GM19372 (cell line): ENCODE measurements at regions not wholly inside any gene's neighbourhood (a gene's known extent, or its start where the extent isn't known, plus 50 kb on each side); places are given as distances from the start of the nearest gene placed in this dataset.

Experiments used
- ATAC-seq: cut with Tn5 transposase; IDR thresholded peaks from one replicate; pipeline ENCODE4 v1.9.1; 2021; ENCODE audit warnings: mild to moderate bottlenecking, low read depth, moderate library complexity; ENCODE audit not compliant: unreplicated experiment

DNA sequence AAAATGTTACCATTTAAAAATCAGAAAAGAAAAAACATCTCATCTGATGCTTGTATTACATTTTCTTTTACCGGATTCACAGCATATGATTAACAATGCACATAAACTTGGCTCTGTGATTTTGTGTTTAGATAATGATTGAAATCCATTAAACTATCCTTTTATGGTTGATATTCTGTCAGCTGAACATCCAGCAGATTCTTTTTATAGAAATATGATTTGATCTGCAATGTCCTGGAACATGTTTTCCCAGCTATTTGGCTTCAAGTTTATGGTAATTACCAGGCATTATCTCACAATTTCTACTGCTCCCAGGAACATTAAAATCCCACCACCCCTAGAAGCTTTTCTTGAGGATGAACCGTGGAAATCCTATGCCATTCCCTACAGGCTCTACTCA lies 205.7 kb upstream of the TET2 start:
- ATAC-seq, result no peak

DNA sequence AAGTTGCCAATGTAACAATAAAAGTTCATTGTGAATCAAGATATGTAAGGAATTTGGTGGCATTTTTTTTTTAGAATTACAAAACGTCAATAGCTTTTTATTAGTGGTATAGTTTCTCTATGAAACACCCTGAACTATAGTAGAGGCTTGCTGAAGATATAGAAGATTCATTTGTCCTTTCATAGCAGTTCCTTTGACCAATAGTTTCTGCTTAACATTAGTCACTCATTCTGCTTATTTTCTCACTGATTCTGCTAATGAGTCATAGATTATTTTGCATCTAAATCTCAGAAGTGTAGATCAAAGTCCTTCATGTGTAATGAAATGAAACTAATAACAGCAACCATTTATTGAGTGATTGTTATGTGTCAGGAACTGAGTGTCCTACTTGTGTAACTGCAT lies 205.0 kb upstream of the TET2 start:
- ATAC-seq, result no peak

DNA sequence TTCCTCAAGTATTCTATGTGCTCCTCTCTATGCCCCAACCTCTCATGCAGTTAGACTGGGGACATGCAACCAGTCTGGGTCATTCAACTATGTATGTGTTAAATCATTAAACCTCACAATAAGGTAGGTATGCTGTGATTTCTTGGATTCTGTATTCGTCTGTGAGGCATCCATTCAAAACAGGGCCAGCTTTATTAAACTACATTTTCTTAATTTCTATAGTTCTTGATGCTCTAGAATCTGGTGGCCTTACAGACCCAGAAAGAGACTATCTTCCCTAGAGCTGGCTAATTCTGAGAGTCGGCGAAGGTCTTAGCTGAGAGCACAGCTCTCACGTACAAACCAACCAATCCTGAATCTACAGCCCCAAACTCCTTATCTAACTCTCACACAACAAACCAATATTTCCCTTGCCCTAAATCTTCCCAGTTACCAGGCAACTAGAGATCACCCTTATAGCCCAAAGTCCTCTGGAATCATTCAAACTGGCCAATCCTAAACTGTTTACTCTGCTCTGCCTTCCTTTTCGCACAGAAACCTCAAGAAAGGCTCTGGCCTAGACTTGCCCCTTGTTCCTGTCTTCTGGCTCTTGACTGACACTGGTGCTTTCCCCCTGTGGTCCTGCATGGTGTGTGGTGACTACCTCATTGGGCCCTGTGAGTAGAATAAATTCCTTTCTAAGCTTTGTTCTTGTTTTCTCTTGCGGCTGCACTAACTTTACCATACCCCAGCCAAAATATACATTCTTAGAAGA lies 203.5 kb upstream of the TET2 start:
- peak; percentile 59 for ATAC-seq

DNA sequence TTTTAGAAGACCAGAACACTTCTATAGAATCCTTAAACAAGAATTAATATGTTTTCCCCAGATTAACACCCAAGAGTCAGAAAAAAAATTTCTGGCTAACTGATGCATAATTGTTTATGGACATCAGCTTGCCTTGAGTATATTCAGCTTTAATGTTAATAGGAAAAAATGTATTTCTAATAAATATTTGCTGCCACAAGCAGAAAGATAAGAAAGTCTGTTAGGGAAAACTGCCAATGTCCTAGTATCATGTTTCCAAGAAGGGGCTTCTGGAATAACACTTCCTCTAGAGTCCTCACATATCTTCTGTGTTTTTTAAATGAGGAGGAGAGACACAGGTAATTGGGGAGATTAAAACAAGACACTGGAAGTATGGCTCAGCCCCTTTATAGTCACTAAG lies 202.1 kb upstream of the TET2 start:
- ATAC-seq, result no peak

DNA sequence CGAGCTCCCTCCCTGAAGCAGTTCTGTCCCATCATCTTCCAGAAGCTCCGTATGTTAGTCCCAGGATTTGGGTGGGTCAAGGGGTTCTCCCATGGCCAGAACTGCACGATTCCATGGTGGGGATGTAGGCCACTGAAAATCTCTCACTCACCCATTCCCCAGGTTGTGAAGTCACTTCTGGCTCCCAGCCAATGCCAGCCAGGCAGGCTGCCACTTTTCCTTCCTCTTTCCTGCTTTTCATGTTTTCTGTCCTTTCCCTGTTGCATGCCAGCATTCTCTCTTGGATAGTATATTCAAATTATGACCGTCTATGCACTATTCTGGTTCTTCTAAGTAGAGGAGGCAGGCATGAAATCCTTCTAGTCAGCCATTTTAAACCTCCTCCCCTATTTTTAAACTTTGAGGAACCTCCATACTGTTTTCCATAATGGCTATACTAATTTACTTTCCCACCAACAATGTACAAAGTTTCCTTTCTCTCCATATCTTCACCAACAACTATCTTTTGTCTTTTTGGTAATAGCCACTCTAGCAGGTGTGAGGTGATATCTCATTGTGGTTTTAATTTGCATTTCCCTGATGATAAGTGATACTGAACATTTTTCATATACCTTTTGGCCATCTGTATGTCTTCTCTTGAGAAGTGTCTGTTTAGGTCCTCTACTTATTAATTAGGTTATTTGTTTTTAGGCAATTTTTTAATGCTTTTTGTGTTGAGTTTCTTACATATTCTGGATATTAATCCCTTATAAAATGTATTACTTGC lies 182.1 kb upstream of the TET2 start:
- ATAC-seq, result peak; percentile 36

DNA sequence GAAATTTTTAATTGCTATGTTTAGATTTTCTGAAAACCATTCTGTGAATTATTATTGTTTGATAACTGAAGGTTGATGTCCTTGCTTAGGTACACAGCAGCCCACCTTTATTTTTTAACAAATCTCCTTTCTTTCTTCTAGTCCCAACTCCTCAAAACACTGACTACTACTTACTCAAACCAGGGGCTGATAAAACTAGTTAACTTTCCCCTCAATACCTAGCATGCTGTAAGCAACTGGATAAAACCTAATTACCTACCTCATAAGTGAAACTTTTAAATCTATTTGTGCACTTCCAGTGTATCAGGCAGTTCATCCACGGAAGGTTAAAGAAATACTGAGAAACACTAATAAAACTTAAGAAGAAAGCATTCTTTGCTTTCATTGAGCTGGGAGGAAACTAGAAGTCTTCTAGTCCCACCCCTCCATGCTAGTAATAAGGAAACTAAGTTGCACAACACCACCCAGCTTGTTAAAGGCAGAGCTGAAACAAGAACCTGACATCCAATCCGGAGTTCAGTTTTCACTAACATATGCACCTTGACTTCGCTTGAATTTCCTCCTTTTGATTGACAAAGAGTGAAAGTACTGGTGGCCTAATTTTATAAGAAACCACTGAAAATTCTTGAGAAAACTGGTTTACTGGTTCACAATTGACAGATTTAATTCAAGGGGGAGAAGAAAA lies 180.2 kb upstream of the TET2 start:
- peak; percentile 97 for ATAC-seq

DNA sequence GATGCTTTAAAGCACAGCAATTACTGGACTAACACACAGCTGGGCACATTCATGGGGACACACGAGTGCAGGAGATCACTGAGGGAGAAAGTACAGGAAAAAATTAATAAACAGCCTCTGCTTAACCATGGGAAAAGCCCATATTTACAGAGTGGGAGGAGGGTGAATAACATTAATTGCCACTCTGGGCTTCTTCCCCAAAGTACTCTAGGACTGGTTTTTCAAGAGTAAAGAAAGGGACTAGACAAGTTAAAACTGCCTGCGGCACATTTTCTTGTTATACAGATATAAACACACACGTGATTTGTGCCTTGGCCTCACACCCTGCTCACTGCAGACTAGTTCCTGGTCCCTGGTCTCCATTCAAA lies 179.7 kb upstream of the TET2 start:
- ATAC-seq, result peak; percentile 15

DNA sequence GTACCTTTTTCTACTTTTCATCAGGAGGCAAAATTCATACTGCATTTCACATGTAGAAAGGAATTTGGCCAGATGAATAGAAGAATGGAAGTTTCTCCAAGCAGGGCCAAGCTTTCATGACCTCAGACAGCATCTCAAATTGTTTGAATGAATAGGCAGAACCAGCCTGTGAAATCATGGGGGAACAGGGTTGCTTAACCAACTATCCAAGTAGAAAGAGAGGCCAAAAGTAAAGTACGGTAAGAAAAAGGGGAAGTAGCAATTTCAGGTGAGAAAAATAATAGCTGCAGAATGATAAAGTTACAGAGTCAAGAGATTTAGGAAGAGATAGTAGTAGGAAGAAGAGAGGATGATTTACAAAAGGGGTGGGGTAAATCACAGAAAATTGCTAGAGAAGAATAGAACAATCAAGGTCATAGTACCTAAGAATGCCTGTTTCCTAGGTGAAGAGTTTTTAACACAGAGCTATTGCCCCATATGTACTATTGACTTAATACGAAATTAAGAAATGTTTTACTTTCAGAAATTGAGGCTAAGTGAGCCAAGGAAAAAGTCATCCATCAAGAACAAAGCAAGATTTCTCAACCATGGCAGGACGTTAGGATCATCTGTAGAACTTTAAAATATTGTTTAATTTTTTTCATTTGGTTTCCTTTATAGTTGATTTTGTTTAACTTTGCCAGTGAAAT lies 177.1 kb upstream of the TET2 start:
- ATAC-seq, result no peak

DNA sequence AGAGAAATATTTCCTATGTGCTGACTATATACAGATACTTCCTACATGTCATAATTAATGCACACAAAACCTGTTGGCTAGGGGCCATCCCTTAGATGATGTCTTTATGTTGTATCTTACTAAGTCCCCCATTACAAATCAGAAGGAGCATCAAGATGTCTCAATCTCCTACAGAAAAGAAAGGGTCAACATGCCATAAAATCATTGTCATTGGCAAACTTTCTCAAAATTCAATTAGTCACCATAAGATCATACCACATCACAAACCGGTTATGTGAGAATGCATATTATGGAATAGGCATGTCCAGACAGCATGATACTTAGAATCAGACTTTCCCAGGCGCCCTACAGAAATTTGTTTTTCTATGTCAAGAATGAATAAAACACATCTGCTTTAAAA lies 175.2 kb upstream of the TET2 start:
- ATAC-seq, result no peak

DNA sequence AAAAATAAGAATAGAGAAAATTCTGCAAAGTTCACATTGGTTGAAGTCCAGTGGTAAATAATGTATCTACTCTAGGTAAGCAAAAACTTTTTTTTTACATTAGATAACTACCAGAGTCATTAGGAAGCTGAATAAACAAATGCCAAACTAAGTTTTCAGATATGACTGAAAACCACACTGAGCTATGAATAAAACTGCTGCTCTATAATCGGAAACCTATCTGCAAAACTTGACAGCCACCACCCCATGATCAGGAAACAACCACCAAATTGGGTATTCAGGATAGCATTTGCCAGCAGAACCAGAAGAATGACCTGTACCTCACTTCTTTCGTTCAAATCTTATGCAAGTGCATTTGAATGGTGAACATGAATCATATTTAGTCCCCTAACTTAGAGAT lies 173.0 kb upstream of the TET2 start:
- no peak for ATAC-seq

DNA sequence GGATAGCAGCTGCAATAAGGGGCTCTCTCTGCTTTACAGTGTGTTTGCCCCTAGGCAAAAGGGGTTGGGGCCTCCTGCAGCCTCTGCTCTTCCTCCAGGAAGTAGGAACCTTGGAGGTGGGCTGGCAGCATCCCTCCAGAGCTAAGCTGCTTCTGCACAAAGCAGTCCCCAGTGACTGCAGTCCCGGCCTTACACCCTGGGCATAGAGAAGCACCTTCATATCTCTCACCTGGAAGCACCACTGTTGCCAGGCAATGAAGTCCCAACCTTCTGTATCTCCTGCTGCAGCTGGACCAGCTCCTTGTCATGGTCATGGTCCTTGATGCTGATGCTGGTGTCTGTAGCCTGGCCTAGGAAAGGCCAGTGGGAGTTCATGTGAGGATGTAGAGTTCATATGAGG lies 171.1 kb upstream of the TET2 start:
- no peak for ATAC-seq

DNA sequence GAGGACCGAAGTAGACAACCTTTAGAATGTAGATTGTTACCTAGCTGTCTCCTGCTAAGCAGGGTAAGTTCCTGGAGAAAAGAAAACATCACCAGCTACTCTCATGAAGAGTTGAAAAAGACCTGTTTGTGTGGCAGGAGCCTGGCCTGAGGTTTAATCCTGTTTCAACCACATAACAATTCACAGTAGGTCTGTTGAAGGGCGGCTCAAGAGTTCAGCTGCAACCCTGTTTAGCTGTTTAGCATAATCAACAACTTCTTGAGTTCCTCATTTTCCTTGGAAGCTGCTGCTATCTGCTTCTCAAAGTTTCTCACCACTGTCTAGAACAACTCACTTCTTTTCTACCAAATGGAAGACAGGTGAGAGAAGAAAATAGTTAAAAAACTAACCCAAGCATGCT lies 170.4 kb upstream of the TET2 start:
- ATAC-seq, result no peak

DNA sequence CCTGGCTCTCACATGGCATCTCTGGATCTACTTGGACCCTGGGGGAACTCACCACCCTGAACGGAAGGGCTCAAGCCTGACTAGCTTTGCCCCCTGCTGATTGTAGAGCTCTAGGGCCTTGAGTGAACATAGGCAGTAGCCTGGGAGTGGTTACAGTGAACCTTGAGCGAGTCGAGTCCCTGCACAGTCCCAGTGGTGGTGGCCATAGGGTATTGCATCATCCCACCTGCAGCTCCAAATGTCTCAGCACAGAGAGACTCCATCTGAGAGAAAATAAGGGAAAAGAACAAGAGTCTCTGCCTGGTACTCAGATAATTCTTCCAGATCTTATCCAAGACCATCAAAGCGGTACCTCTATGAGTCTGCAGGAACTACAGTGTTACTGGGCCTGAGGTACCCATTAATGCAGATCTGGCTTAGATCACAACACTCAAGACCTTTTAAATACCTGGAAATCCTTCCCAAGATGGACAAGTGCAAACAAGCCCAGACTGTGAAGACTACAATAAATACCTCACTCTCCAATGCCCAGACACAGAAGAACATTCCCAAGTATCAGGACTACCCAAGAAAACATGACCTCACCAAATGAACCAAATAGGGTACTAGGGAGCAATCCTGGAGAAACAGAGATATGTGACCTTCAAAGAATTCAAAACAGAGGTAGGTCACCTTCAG lies 167.5 kb upstream of the TET2 start:
- ATAC-seq, result no peak

DNA sequence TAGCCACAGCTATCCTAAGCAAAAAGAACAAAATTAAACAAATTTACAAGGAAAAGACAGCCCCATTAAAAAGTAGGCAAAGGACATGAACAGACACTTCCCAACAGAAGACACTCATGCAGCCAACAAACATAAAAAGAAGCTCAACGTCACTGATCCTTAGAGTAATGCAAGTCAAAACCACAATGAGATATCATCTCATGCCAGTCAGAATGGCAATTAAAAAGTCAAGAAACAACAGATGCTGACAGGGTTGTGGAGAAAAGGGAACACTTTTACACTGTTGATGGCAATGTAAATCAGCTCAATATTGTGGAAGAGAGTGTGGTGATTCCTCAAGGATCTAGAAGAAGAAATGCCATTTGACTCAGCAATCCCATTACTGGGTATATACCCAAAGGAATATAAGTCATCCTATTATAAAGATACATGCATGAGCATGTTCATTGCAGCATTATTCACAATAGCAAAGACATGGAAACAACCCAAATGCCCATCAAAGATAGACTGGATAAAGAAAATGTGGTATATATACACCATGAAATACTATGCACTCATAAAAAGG lies 163.0 kb upstream of the TET2 start:
- ATAC-seq, result no peak

DNA sequence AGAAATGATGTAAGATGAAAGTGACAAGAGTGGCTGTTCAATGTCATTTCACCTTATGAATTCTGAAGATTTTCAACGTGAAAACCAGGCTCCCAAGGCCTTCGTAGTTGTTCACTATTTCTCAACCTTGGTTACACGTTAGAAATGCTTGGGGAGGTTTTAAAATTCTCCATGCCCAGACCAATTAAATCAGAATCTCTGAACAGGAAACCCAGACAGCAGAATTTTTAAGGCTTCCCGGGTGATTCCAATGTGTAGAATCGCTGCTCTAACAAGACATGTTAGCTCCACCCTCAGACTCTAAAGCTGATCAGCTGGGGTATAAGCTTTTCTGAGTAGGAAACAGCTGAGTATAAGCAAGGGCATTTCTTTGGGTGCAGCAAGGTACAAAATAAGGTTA lies 160.4 kb upstream of the TET2 start:
- ATAC-seq, result no peak

DNA sequence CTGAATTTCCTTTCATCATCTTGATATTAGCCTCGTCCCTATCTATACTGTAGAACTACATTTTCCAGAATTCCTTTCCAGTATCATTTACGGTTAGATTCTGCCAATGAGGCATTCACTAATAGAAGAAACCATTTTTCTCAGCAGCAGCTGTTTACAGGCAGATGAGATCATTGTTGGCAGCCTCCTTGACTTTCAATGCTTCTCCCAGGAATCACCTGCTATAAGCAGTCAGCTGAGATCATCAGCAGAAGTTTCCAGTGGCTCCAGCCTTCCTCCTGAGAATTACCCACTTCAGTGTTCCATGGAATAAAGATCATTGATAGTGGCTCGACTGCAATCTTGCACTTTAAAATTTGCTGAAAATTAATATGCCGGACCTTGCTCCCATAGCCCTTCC lies 157.3 kb upstream of the TET2 start:
- ATAC-seq, result no peak

DNA sequence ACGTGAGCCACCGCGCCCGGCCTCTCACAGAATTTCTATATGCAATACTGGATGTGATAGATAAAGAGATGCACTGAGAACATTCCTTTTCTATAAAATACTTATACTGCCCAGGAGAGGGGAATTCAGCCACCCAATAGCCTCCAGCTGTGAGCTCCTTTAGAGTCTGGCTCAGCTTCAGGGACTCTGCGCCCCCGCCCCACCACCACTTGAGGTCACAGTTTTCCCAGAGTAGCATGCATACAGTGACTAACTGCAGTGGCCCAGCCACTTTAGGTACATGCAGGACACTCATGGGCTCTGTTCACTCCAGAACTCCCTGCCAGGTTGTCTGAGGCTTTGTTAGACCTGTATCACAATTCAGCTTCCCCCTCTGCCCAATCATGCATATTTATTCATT lies 144.4 kb upstream of the TET2 start:
- no peak for ATAC-seq

DNA sequence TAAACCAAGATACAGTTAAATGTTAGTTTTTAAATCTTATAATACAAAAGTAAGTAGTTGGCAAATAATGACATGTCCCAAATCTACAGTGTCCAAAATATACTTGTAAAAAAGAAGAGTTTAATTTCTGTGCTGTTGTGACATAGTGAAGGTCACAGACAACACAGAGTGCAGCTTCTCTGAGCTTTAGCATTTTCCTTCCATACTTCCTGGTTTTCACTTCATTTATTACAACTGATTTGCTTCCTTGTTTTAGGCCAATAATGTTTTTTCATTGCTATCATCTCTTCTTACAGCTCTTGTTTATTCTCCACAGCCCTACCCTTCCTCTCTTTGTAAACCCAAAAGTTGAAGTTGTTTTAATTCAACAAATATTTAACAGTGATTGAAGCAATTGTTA lies 132.4 kb upstream of the TET2 start:
- no peak for ATAC-seq

DNA sequence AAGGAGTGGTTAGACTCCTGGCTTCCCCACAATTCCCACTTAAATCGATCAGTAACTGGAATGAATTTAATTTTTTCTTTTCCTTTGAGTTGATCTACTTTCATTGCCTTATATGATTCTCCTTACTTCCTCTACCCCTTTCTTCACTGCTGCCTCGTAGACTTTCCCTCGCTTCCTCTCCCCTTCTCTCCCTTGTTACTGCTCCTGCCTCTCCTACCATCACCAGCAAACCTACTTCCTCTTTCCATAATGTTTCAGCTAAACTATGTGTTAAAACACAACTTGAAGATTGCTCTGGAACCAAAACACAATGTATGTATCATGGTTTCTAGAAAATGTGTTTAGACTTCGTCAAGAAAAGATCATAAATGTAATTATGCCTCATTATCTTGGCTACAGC lies 132.0 kb upstream of the TET2 start:
- no peak for ATAC-seq

DNA sequence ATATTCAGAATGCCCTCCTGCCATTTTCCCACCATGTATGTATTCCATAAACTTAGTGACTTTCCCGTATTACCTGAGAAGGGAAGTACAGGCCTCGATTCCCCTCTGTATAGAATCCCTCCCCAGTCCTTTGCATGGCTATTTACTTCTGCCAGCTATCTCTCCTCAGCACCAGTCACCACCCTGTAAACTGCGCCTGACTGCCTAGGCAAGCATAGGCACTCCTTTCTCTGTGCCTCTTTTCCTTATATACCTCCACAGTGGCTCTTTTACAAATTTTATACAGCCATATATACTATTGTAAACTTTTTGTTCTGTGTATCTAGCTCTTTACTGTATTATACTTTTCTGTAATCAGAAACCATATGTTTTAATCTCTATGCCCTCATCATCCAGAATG lies 130.9 kb upstream of the TET2 start:
- no peak for ATAC-seq
